CD1c-positive myeloid dendritic cell (primary cell): ENCODE measurements at regions not wholly inside any gene's neighbourhood (a gene's known extent, or its start where the extent isn't known, plus 50 kb on each side); places are given as distances from the start of the nearest gene placed in this dataset.
A peak's percentile ranks its signal among the peaks of the same experiment; 100 is the strongest.
"Not testable (repeated sequence)": the region's sequence is repeated elsewhere in the genome, so short reads cannot be mapped to it uniquely, and the experiment has no call there.

Experiments
- DNase-seq: peaks from one replicate; pipeline ENCODE4 v3.0.0-alpha.2; 2016; ENCODE audit errors: extremely low spot score

GRCh38 chr11:3514635-3515424, 127.0 kb downstream of the ART5 start:
- not testable (repeated sequence) for DNase-seq

- not testable (repeated sequence) for DNase-seq
These were observed 128.5 kb downstream of the ART5 start for GRCh38 chr11:3513311-3513710.

GRCh38 chr11:3512751-3513150, 129.0 kb downstream of the ART5 start:
- not testable (repeated sequence) for DNase-seq

GRCh38 chr11:3512133-3512703, 129.6 kb downstream of the ART5 start:
- DNase-seq: not testable (repeated sequence)

- DNase-seq: not testable (repeated sequence)
These were observed 130.2 kb downstream of the ART5 start for GRCh38 chr11:3511416-3512132.

- not testable (repeated sequence) for DNase-seq
These were observed 130.6 kb upstream of the ZNF195 start for GRCh38 chr11:3509563-3509962.

GRCh38 chr11:3499198-3499597, 120.3 kb upstream of the ZNF195 start:
- DNase-seq: not testable (repeated sequence)

GRCh38 chr11:3498356-3498755, 119.4 kb upstream of the ZNF195 start:
- not testable (repeated sequence) for DNase-seq

GRCh38 chr11:3493152-3493551, 114.2 kb upstream of the ZNF195 start:
- not testable (repeated sequence) for DNase-seq

- not testable (repeated sequence) for DNase-seq
These were observed 109.1 kb upstream of the ZNF195 start for GRCh38 chr11:3488003-3488402.

GRCh38 chr11:3485737-3486136, 106.8 kb upstream of the ZNF195 start:
- not testable (repeated sequence) for DNase-seq

GRCh38 chr11:3476937-3477885, 98.3 kb upstream of the ZNF195 start:
- DNase-seq: not testable (repeated sequence)

- not testable (repeated sequence) for DNase-seq
These were observed 97.4 kb upstream of the ZNF195 start for GRCh38 chr11:3476084-3476936.

GRCh38 chr11:3468963-3469362, 90.0 kb upstream of the ZNF195 start:
- DNase-seq: not testable (repeated sequence)

- DNase-seq: not testable (repeated sequence)
These were observed 88.7 kb upstream of the ZNF195 start for GRCh38 chr11:3467599-3467998.

- DNase-seq: not testable (repeated sequence)
These were observed 76.7 kb upstream of the ZNF195 start for GRCh38 chr11:3455666-3456065.

- DNase-seq: peak; percentile 41
These were observed 75.9 kb upstream of the ZNF195 start for GRCh38 chr11:3454844-3455243.

- not testable (repeated sequence) for DNase-seq
These were observed 74.8 kb upstream of the ZNF195 start for GRCh38 chr11:3453596-3454256.

GRCh38 chr11:3450822-3451221, 71.9 kb upstream of the ZNF195 start:
- not testable (repeated sequence) for DNase-seq

- not testable (repeated sequence) for DNase-seq
These were observed 66.6 kb upstream of the ZNF195 start for GRCh38 chr11:3445535-3445934.
